HFF-Myc (cell line): ENCODE measurements at regions not wholly inside any gene's neighbourhood (a gene's known extent, or its start where the extent isn't known, plus 50 kb on each side); places are given as distances from the start of the nearest gene placed in this dataset.

Experiments used
- DNase-seq: peaks from one replicate; pipeline ENCODE4 v3.0.0-alpha.2; 2011; ENCODE audit warnings: low read depth; ENCODE audit errors: extremely low read depth
- H3K4me3 ChIP-seq: replicated peaks from 2 replicates; pipeline ENCODE4 v1.5.1; 2011; ENCODE audit warnings: low read depth, mild to moderate bottlenecking, control low read depth, low read length
- TF ChIP-seq, protein P1 (sequence below): IDR thresholded peaks from 2 replicates; pipeline ENCODE4 v1.5.1; 2012; ENCODE audit warnings: mild to moderate bottlenecking, low read depth, low read length, control low read depth; ENCODE audit errors: missing control alignments

DNA sequence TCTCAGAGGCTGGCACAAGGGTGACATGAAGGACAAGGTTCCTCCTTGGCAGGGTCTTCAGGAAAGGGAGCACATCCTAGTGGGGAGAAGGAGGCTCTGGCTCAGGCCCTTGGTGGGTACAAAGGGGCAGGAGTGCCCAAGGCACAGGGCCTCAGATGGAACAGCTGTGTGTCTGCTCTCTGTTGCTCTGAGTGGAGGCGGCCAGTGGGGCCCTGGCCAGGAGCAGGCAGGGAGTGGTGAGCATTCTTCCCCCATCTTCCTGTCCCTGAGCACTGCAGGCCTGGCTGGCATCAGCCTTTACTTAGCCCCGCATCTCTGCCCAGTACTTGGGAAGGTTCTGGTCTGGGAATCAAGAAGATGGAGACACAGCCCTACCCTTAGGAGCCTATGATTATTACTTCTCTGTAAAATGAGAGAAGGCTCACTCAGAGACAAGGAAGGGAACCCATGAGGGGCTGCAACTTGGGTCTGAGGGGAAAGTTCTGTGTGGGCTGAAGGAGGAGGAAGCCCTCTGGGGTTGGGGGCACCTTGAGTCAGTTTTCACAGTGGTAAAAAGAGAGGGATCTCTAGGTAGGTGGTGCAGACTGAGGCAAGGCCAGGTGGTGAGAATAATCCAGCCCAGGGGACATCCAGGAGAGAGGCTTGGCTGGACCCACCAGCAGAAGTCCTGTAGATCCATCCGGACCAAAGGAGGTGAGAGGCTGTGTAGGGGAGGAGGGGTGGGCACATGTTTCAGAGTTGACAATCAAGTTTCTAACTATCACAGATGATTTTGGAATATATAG, 173.5 kb downstream of the TSHZ3 start:
- TF ChIP-seq, protein P1, sequence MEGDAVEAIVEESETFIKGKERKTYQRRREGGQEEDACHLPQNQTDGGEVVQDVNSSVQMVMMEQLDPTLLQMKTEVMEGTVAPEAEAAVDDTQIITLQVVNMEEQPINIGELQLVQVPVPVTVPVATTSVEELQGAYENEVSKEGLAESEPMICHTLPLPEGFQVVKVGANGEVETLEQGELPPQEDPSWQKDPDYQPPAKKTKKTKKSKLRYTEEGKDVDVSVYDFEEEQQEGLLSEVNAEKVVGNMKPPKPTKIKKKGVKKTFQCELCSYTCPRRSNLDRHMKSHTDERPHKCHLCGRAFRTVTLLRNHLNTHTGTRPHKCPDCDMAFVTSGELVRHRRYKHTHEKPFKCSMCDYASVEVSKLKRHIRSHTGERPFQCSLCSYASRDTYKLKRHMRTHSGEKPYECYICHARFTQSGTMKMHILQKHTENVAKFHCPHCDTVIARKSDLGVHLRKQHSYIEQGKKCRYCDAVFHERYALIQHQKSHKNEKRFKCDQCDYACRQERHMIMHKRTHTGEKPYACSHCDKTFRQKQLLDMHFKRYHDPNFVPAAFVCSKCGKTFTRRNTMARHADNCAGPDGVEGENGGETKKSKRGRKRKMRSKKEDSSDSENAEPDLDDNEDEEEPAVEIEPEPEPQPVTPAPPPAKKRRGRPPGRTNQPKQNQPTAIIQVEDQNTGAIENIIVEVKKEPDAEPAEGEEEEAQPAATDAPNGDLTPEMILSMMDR: no peak
- no peak for DNase-seq
- H3K4me3 ChIP-seq: no peak overlapping the region

DNA sequence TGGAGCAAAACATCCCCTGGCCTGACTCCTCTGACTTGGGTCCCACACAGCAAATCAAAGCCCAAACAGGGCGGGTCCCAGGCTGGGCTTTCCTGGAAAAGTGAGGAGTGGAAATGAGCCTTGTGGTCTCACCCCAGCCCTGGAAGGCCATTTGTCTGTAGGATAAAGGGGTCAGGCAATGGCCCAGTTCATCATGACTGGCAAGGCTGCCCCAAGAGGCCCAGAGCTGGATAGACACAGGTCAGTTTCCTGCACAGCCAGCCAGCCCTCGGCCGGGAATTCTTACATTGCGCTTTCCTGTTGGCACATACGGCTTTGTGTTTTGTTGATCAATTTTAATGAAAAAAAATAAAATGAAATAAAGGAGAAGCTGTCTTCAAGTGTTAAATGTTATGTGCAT, 174.3 kb downstream of the TSHZ3 start:
- H3K4me3 ChIP-seq: no peak overlapping the region
- TF ChIP-seq, protein P1: no peak

DNA sequence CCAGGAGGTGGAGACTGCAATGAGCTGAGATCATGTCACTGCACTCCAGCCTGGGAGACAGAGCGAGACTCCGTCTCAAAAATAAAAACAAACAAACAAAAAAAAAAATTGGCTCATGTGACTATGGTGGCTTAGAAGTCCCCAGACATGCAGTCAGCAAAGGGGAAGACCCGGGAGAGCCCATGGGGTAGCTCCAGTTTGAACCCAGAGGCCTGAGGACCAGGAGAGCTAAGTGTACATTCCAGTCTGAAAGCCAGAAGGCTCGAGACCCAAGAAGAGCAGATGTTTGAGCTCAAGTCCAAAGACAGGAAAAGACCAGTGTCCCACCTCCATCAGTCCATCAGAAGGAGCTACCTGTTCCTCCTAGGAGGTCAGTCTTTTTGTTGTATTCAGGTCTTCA, 175.2 kb downstream of the TSHZ3 start:
- H3K4me3 ChIP-seq: no peak overlapping the region
- TF ChIP-seq, protein P1: no peak
- no peak for DNase-seq

More for the DNA sequence above, 174.3 kb downstream of the TSHZ3 start:
- DNase-seq: no peak

DNA sequence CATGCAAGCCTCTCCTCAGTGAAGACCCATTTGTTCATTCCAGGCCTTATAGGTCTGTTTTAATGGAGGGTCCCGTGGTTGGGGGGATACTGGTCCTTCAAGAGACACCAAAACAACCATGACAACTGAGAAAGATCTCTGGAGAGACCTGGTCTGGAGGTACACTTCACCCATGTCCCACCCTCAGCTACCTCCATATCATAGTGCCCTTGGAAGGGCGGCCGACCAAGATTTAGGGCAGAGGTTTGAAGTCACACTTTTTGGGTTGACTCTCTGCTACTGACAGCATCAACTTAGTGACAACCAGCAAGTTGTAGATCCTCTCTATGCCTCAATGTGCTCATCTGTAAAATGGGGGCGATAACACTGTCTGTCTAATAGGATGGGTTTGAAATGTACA, 177.3 kb downstream of the TSHZ3 start:
- no peak for DNase-seq
- no peak overlapping the region for H3K4me3 ChIP-seq
- TF ChIP-seq, protein P1: no peak

DNA sequence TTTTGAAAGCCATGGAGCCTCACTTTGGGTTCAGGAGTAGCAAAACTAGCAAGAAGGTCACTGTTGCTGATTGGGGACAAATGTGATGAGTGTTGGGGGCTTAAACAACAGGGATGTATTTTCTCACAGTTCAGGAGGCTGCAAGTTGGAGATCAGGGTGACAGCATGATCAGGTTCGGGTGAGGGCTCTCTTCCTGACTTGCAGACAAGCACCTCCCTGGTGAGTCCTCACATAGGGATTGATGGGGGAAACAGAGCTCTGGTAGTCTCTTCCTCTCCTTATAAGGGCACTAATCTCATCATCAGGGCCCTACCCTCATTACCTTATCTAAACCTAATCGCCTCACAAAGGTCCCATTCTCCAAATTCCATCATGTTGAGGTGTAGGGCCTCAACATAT, 179.2 kb downstream of the TSHZ3 start:
- TF ChIP-seq, protein P1: no peak
- H3K4me3 ChIP-seq: no peak overlapping the region
- no peak for DNase-seq

DNA sequence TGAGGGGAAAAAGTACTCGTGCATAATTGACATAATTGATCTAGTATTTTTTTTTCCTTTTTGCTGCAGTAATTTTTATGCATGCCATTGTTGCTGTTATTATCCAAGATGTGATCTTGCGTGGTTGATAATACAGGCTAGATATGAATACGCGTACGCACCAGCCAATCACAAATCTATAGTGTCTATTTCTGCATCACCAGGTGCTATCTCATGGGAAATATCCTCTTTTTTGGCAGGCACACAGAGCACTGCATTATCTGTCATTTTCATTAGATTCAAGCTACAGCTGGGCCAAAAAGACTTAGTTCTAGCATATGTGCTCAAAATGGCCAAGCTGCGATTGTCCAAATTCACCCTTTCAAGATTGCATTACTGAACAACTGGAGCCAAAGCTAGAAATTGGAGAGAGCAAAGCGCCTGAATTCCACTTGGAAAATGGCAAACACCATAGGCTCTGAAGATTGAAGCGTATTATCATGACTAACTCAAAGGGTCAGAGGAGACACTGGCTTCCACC, 181.1 kb downstream of the TSHZ3 start:
- no peak for DNase-seq
- H3K4me3 ChIP-seq: no peak overlapping the region
- TF ChIP-seq, protein P1: no peak
